DOHH2 (cell line): ENCODE measurements at regions not wholly inside any gene's neighbourhood (a gene's known extent, or its start where the extent isn't known, plus 50 kb on each side); places are given as distances from the start of the nearest gene placed in this dataset.

Experiments used
- EZH2phosphoT487 ChIP-seq: fragments of 200-600 bp; sonication (generic); IDR thresholded peaks from 2 replicates; pipeline ENCODE4 v1.6.1; 2017; ENCODE audit warnings: borderline replicate concordance, mild to moderate bottlenecking, antibody characterized with exemption, low read length, moderate library complexity, mixed read lengths
- TF ChIP-seq, protein P1 (sequence below): fragments of 200-600 bp; sonication (generic); IDR thresholded peaks from one replicate; pipeline ENCODE4 v1.5.1; 2014; ENCODE audit warnings: antibody characterized with exemption, mild to moderate bottlenecking, low read depth, low read length; ENCODE audit not compliant: poor library complexity, severe bottlenecking

DNA sequence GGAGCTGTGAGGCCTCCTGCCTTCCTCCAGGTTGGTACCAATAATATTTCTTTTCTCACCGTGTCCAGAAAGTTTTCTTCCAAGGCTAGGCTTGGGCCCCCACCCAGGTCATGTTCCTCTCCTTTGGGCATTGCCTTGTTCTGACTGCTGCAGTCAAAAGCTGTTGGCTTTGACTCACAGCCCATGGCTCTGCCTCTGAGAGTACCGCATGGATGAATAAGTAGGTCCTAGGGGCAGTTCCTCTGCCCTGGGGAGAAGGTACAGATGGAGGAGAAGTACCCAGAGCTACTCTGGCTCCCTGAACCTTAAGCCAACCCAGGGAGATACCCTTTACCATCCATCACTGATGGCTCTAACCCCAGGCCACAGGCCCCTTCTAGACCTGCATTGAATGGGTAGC lies 115.0 kb downstream of the NAV1 start:
- TF ChIP-seq, protein P1, sequence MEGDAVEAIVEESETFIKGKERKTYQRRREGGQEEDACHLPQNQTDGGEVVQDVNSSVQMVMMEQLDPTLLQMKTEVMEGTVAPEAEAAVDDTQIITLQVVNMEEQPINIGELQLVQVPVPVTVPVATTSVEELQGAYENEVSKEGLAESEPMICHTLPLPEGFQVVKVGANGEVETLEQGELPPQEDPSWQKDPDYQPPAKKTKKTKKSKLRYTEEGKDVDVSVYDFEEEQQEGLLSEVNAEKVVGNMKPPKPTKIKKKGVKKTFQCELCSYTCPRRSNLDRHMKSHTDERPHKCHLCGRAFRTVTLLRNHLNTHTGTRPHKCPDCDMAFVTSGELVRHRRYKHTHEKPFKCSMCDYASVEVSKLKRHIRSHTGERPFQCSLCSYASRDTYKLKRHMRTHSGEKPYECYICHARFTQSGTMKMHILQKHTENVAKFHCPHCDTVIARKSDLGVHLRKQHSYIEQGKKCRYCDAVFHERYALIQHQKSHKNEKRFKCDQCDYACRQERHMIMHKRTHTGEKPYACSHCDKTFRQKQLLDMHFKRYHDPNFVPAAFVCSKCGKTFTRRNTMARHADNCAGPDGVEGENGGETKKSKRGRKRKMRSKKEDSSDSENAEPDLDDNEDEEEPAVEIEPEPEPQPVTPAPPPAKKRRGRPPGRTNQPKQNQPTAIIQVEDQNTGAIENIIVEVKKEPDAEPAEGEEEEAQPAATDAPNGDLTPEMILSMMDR = no peak
- TF ChIP-seq EZH2phosphoT487 = no peak
